ENCODE measurements at regions not wholly inside any gene's neighbourhood (a gene's known extent, or its start where the extent isn't known, plus 50 kb on each side); places are given as distances from the start of the nearest gene placed in this dataset.
"Not testable (repeated sequence)": the region's sequence is repeated elsewhere in the genome, so short reads cannot be mapped to it uniquely, and the experiment has no call there.

GRCh38 chr4:93888308-93888707, 59.8 kb downstream of the ATOH1 start:
- Histone ChIP-seq H3K36me3 (ENCODE audit: insufficient read depth, low read depth, low read length) (no peaks in the 10 kb centered on the region), H3K9ac (ENCODE audit: low read depth, low read length) (no peak overlapping the region), H3K4me1 (ENCODE audit: insufficient read depth, low read length) (no peaks in the 10 kb centered on the region), H3K9me3 (ENCODE audit: insufficient read depth, low read depth, low read length) (no peaks in the 10 kb centered on the region), H3K4me3 (ENCODE audit: low read length) (no peak overlapping the region), H3K27me3 (ENCODE audit: insufficient read depth, low read length) (no peaks in the 10 kb centered on the region), H3K27ac (ENCODE audit: low read length) (no peak overlapping the region)

- no peaks in the 10 kb centered on the region for H3K9me3 ChIP-seq (ENCODE audit: insufficient read depth, low read depth, low read length)
- no peaks in the 10 kb centered on the region for H3K4me1 ChIP-seq (ENCODE audit: insufficient read depth, low read length)
- H3K27ac ChIP-seq (ENCODE audit: low read length) = no peak overlapping the region
- no peak overlapping the region for H3K4me3 ChIP-seq (ENCODE audit: low read length)
- H3K9ac ChIP-seq (ENCODE audit: low read depth, low read length) = no peak overlapping the region
- no peaks in the 10 kb centered on the region for H3K36me3 ChIP-seq (ENCODE audit: insufficient read depth, low read depth, low read length)
- H3K27me3 ChIP-seq (ENCODE audit: insufficient read depth, low read length) = no peaks in the 10 kb centered on the region
Observed at GRCh38 chr4:93888768-93889167, 60.2 kb downstream of the ATOH1 start.

- H3K4me1 ChIP-seq (ENCODE audit: insufficient read depth, low read length) = no peaks in the 10 kb centered on the region
- no peaks in the 10 kb centered on the region for H3K27me3 ChIP-seq (ENCODE audit: insufficient read depth, low read length)
- H3K36me3 ChIP-seq (ENCODE audit: insufficient read depth, low read depth, low read length) = no peaks in the 10 kb centered on the region
- no peak overlapping the region for H3K27ac ChIP-seq (ENCODE audit: low read length)
- no peaks in the 10 kb centered on the region for H3K9me3 ChIP-seq (ENCODE audit: insufficient read depth, low read depth, low read length)
- H3K4me3 ChIP-seq (ENCODE audit: low read length) = no peak overlapping the region
- no peak overlapping the region for H3K9ac ChIP-seq (ENCODE audit: low read depth, low read length)
Observed at GRCh38 chr4:93891244-93891643, 62.7 kb downstream of the ATOH1 start.

GRCh38 chr4:93894995-93895394, 66.4 kb downstream of the ATOH1 start:
- H3K4me1 ChIP-seq (ENCODE audit: insufficient read depth, low read length) = no peaks in the 10 kb centered on the region; the same call in 1 of the 2 replicates
- no peak overlapping the region for H3K9ac ChIP-seq (ENCODE audit: low read depth, low read length)
- H3K27ac ChIP-seq (ENCODE audit: low read length) = no peak overlapping the region
- no peaks in the 10 kb centered on the region for H3K36me3 ChIP-seq (ENCODE audit: insufficient read depth, low read depth, low read length)
- no peak overlapping the region for H3K4me3 ChIP-seq (ENCODE audit: low read length)
- H3K9me3 ChIP-seq (ENCODE audit: insufficient read depth, low read depth, low read length) = no peaks in the 10 kb centered on the region
- no peaks in the 10 kb centered on the region for H3K27me3 ChIP-seq (ENCODE audit: insufficient read depth, low read length)

- H3K9ac ChIP-seq (ENCODE audit: low read depth, low read length) = no peak overlapping the region
- no peaks in the 10 kb centered on the region; the same call in 1 of the 2 replicates for H3K4me1 ChIP-seq (ENCODE audit: insufficient read depth, low read length)
- no peaks in the 10 kb centered on the region for H3K9me3 ChIP-seq (ENCODE audit: insufficient read depth, low read depth, low read length)
- H3K27ac ChIP-seq (ENCODE audit: low read length) = no peak overlapping the region
- H3K4me3 ChIP-seq (ENCODE audit: low read length) = no peak overlapping the region
- no peaks in the 10 kb centered on the region for H3K27me3 ChIP-seq (ENCODE audit: insufficient read depth, low read length)
- no peaks in the 10 kb centered on the region for H3K36me3 ChIP-seq (ENCODE audit: insufficient read depth, low read depth, low read length)
Observed at GRCh38 chr4:93896516-93896915, 68.0 kb downstream of the ATOH1 start.

GRCh38 chr4:93897559-93897958, 69.0 kb downstream of the ATOH1 start:
- no peak overlapping the region for H3K27ac ChIP-seq (ENCODE audit: low read length)
- no peaks in the 10 kb centered on the region; the same call in 1 of the 2 replicates for H3K4me1 ChIP-seq (ENCODE audit: insufficient read depth, low read length)
- no peak overlapping the region for H3K4me3 ChIP-seq (ENCODE audit: low read length)
- no peaks in the 10 kb centered on the region for H3K27me3 ChIP-seq (ENCODE audit: insufficient read depth, low read length)
- no peaks in the 10 kb centered on the region for H3K36me3 ChIP-seq (ENCODE audit: insufficient read depth, low read depth, low read length)
- no peak overlapping the region for H3K9ac ChIP-seq (ENCODE audit: low read depth, low read length)
- H3K9me3 ChIP-seq (ENCODE audit: insufficient read depth, low read depth, low read length) = no peaks in the 10 kb centered on the region

GRCh38 chr4:93908778-93909177, 80.2 kb downstream of the ATOH1 start:
- no peak overlapping the region for H3K27ac ChIP-seq (ENCODE audit: low read length)
- no peaks in the 10 kb centered on the region for H3K27me3 ChIP-seq (ENCODE audit: insufficient read depth, low read length)
- H3K9me3 ChIP-seq (ENCODE audit: insufficient read depth, low read depth, low read length) = no peaks in the 10 kb centered on the region
- H3K4me3 ChIP-seq (ENCODE audit: low read length) = no peak overlapping the region
- H3K9ac ChIP-seq (ENCODE audit: low read depth, low read length) = no peak overlapping the region
- no peaks in the 10 kb centered on the region for H3K36me3 ChIP-seq (ENCODE audit: insufficient read depth, low read depth, low read length)
- H3K4me1 ChIP-seq (ENCODE audit: insufficient read depth, low read length) = no peaks in the 10 kb centered on the region

GRCh38 chr4:93911671-93912070, 83.1 kb downstream of the ATOH1 start:
- Histone ChIP-seq H3K36me3 (ENCODE audit: insufficient read depth, low read depth, low read length) (no peaks in the 10 kb centered on the region), H3K27me3 (ENCODE audit: insufficient read depth, low read length) (no peaks in the 10 kb centered on the region), H3K4me3 (ENCODE audit: low read length) (no peak overlapping the region), H3K27ac (ENCODE audit: low read length) (no peak overlapping the region), H3K9me3 (ENCODE audit: insufficient read depth, low read depth, low read length) (no peaks in the 10 kb centered on the region), H3K4me1 (ENCODE audit: insufficient read depth, low read length) (no peaks in the 10 kb centered on the region), H3K9ac (ENCODE audit: low read depth, low read length) (no peak overlapping the region)

- Histone ChIP-seq H3K9ac (ENCODE audit: low read depth, low read length) (no peak overlapping the region), H3K4me1 (ENCODE audit: insufficient read depth, low read length) (no peaks in the 10 kb centered on the region), H3K27ac (ENCODE audit: low read length) (no peak overlapping the region), H3K27me3 (ENCODE audit: insufficient read depth, low read length) (no peaks in the 10 kb centered on the region), H3K9me3 (ENCODE audit: insufficient read depth, low read depth, low read length) (no peaks in the 10 kb centered on the region), H3K36me3 (ENCODE audit: insufficient read depth, low read depth, low read length) (no peaks in the 10 kb centered on the region), H3K4me3 (ENCODE audit: low read length) (no peak overlapping the region)
Observed at GRCh38 chr4:93912146-93912545, 83.6 kb downstream of the ATOH1 start.

GRCh38 chr4:93918856-93919255, 90.3 kb downstream of the ATOH1 start:
- Histone ChIP-seq H3K4me3 (ENCODE audit: low read length) (no peak overlapping the region), H3K9ac (ENCODE audit: low read depth, low read length) (no peak overlapping the region), H3K9me3 (ENCODE audit: insufficient read depth, low read depth, low read length) (no peaks in the 10 kb centered on the region), H3K27me3 (ENCODE audit: insufficient read depth, low read length) (no peaks in the 10 kb centered on the region), H3K36me3 (ENCODE audit: insufficient read depth, low read depth, low read length) (no peaks in the 10 kb centered on the region), H3K4me1 (ENCODE audit: insufficient read depth, low read length) (no peaks in the 10 kb centered on the region), H3K27ac (ENCODE audit: low read length) (no peak overlapping the region)

- not testable (repeated sequence) for H3K4me1 ChIP-seq (ENCODE audit: insufficient read depth, low read length); H3K9me3 ChIP-seq (ENCODE audit: insufficient read depth, low read depth, low read length); H3K36me3 ChIP-seq (ENCODE audit: insufficient read depth, low read depth, low read length); H3K27me3 ChIP-seq (ENCODE audit: insufficient read depth, low read length); H3K27ac ChIP-seq (ENCODE audit: low read length); H3K4me3 ChIP-seq (ENCODE audit: low read length); H3K9ac ChIP-seq (ENCODE audit: low read depth, low read length)
Observed at GRCh38 chr4:93923570-93923969, 95.0 kb downstream of the ATOH1 start.

- H3K9me3 ChIP-seq (ENCODE audit: insufficient read depth, low read depth, low read length) = no peaks in the 10 kb centered on the region
- H3K4me1 ChIP-seq (ENCODE audit: insufficient read depth, low read length) = peaks cover 15% of the 10 kb centered on the region; the same call in 1 of the 2 replicates
- H3K9ac ChIP-seq (ENCODE audit: low read depth, low read length) = no peak overlapping the region
- H3K27me3 ChIP-seq (ENCODE audit: insufficient read depth, low read length) = no peaks in the 10 kb centered on the region
- H3K36me3 ChIP-seq (ENCODE audit: insufficient read depth, low read depth, low read length) = no peaks in the 10 kb centered on the region
- no peak overlapping the region for H3K27ac ChIP-seq (ENCODE audit: low read length)
- H3K4me3 ChIP-seq (ENCODE audit: low read length) = peak overlapping the region; percentile 7; the same call in 1 of the 2 replicates
Observed at GRCh38 chr4:93947286-93947685, 118.7 kb downstream of the ATOH1 start.

- not testable (repeated sequence) for H3K4me3 ChIP-seq (ENCODE audit: low read length); H3K27me3 ChIP-seq (ENCODE audit: insufficient read depth, low read length); H3K9me3 ChIP-seq (ENCODE audit: insufficient read depth, low read depth, low read length); H3K27ac ChIP-seq (ENCODE audit: low read length); H3K9ac ChIP-seq (ENCODE audit: low read depth, low read length); H3K36me3 ChIP-seq (ENCODE audit: insufficient read depth, low read depth, low read length)
- H3K4me1 ChIP-seq (ENCODE audit: insufficient read depth, low read length) = peaks cover 15% of the 10 kb centered on the region; the same call in 1 of the 2 replicates
Observed at GRCh38 chr4:93950239-93950638, 121.7 kb downstream of the ATOH1 start.

Data from iPS-20b (cell line).